Keratinocyte (primary cell): ENCODE measurements at regions not wholly inside any gene's neighbourhood (a gene's known extent, or its start where the extent isn't known, plus 50 kb on each side); places are given as distances from the start of the nearest gene placed in this dataset.

Experiments used
- CTCF ChIP-seq, 3 experiments: IDR thresholded peaks in 1 of 3; conservative IDR thresholded peaks in 1 of 3; optimal IDR thresholded peaks in 1 of 3; 2 replicates in 2 of 3; 3 replicates in 1 of 3; pipeline versions ENCODE3 to v1.5.1; 2011; ENCODE audit warnings: low read length in 3 of 3, mild to moderate bottlenecking in 3 of 3, moderate library complexity in 2 of 3, control low read depth in 1 of 3, inconsistent platforms in 1 of 3; ENCODE audit not compliant: insufficient read depth in 2 of 3; ENCODE audit errors: extremely low read depth in 1 of 3
- EZH2 ChIP-seq: IDR thresholded peaks from one replicate; pipeline ENCODE4 v1.6.1; 2012; ENCODE audit warnings: inconsistent platforms, mild to moderate bottlenecking, low read length, moderate library complexity

GRCh38 chr4:36815536-36815935 lies 429.0 kb upstream of the NWD2 start:
- TF ChIP-seq CTCF (optimal IDR thresholded peaks at IDR 0.05 in 1 of 3, IDR thresholded peaks at IDR 0.05 in 1 of 3, conservative IDR thresholded peaks at IDR 0.05 in 1 of 3; ENCODE audit: extremely low read depth in 1 of 3, insufficient read depth in 2 of 3, low read length in 3 of 3) (no peak), EZH2 (no peak)
